Epithelial cell of proximal tubule (primary cell): ENCODE measurements at regions not wholly inside any gene's neighbourhood (a gene's known extent, or its start where the extent isn't known, plus 50 kb on each side); places are given as distances from the start of the nearest gene placed in this dataset.
"Not testable (repeated sequence)": the region's sequence is repeated elsewhere in the genome, so short reads cannot be mapped to it uniquely, and the experiment has no call there.

ENCODE experiments used
- DNase-seq: peaks from one replicate; pipeline ENCODE4 v3.0.0-alpha.2; 2011; ENCODE audit warnings: low read depth
- H3K4me3 ChIP-seq: 2 replicates; pipeline ENCODE4 v1.5.1; 2011; ENCODE audit warnings: low read depth, mild to moderate bottlenecking, low read length
- CTCF ChIP-seq: conservative IDR thresholded peaks from 2 replicates; pipeline ENCODE4 v1.5.1; 2012; ENCODE audit warnings: low read depth, mild to moderate bottlenecking, low read length

- DNase-seq: no peak
- no peak overlapping the region for H3K4me3 ChIP-seq
- no peak for TF ChIP-seq CTCF
Observed at GRCh38 chr1:192888574-192888973, 79.7 kb downstream of the RGS2 start.

- no peak for TF ChIP-seq CTCF
- no peak overlapping the region for H3K4me3 ChIP-seq
Observed at GRCh38 chr1:192889082-192889481, 80.2 kb downstream of the RGS2 start.

GRCh38 chr1:192890134-192890533 is 81.3 kb downstream of the RGS2 start:
- H3K4me3 ChIP-seq: no peak overlapping the region
- no peak for TF ChIP-seq CTCF
- DNase-seq: no peak

More at GRCh38 chr1:192889082-192889481, 80.2 kb downstream of the RGS2 start:
- no peak for DNase-seq

DNA sequence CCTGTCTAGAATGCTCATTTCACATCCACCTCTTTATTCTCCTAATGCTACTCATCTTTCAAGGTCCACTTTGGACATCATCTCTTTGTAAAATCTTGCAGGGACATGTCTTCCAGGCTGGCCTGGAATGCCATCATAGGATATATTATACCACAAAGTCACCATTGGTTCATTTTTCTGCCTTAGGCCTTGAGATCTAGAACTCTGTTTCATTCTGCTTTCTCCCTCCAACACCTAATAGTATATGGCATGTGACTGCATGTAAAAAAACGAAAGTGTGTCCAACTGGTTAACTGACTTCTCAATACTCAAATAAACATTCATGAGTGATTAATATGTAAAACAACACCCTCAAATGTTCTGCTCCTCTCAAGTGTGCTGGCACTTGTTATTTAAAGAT is 84.1 kb downstream of the RGS2 start:
- no peak overlapping the region for H3K4me3 ChIP-seq
- DNase-seq: no peak
- TF ChIP-seq CTCF: no peak

DNA sequence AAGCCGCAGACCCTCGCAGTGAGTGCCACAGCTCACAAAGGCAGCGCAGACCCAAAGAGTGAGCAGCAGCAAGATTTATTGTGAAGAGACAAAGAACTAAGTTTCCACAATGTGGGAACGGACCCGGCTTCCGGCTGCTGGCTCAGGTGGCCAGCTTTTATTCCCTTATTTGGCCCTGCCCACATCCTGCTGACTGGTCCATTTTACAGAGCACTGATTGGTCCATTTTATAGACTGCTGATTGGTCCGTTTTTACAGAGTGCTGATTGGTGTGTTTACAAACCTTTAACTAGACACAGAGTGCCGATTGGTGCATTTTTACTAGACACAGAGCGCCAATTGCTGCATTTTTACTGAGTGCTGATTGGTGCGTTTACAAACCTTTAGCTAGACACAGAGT is 86.6 kb downstream of the RGS2 start:
- H3K4me3 ChIP-seq: not testable (repeated sequence)

GRCh38 chr1:192896376-192896775 is 87.5 kb downstream of the RGS2 start:
- no peak for TF ChIP-seq CTCF
- DNase-seq: no peak
- no peak overlapping the region for H3K4me3 ChIP-seq

More for the DNA sequence above, 86.6 kb downstream of the RGS2 start:
- DNase-seq: not testable (repeated sequence)

- TF ChIP-seq CTCF: no peak
- no peak overlapping the region for H3K4me3 ChIP-seq
- DNase-seq: no peak
Observed at GRCh38 chr1:192901500-192901899, 92.7 kb downstream of the RGS2 start.

GRCh38 chr1:192903142-192903541 is 94.3 kb downstream of the RGS2 start:
- H3K4me3 ChIP-seq: no peak overlapping the region
- no peak for DNase-seq
- TF ChIP-seq CTCF: no peak
